ENCODE measurements at regions not wholly inside any gene's neighbourhood (a gene's known extent, or its start where the extent isn't known, plus 50 kb on each side); places are given as distances from the start of the nearest gene placed in this dataset.

- no peak overlapping the region for H3K9ac ChIP-seq (ENCODE audit: insufficient read depth in 1 of 2, low read length in 2 of 2)
- TF ChIP-seq CTCF (IDR thresholded peaks at IDR 0.05; ENCODE audit: control extremely low read depth, extremely low read depth), result no peak
- no peaks in the 10 kb centered on the region for H3K9me3 ChIP-seq (ENCODE audit: control insufficient read depth in 4 of 4, insufficient read depth in 3 of 4, low read length in 3 of 4)
- no peaks in the 10 kb centered on the region for H3K27me3 ChIP-seq (ENCODE audit: control insufficient read depth in 3 of 3, insufficient read depth in 3 of 3, low read length in 2 of 3)
- peaks cover 0 to 10% (median 0%) of the 10 kb centered on the region in 5 donors for H3K4me1 ChIP-seq (ENCODE audit: control insufficient read depth in 5 of 5, insufficient read depth in 5 of 5, low read length in 5 of 5)
- no peaks in the 10 kb centered on the region for H3K36me3 ChIP-seq (ENCODE audit: control insufficient read depth in 4 of 4, insufficient read depth in 4 of 4, low read length in 4 of 4)
- no peak for DNase-seq
- H3K4me3 ChIP-seq, result no peak overlapping the region
- 86 to 90% methylated on average over 9 of the region's 9 CpGs for WGBS, 2 donors
- H3K27ac ChIP-seq (ENCODE audit: low read depth in 1 of 2, low read length in 1 of 2), result no peak overlapping the region
- no peak for ATAC-seq (ENCODE audit: insufficient read depth, low FRiP score)
Observed at GRCh38 chr20:57983082-57983481, 245.4 kb downstream of the ANKRD60 start.

- Histone ChIP-seq H3K9ac (ENCODE audit: insufficient read depth in 1 of 2, low read length in 2 of 2) (no peak overlapping the region), H3K27me3 (ENCODE audit: control insufficient read depth in 3 of 3, insufficient read depth in 3 of 3, low read length in 2 of 3) (no peaks in the 10 kb centered on the region), H3K4me3 (no peak overlapping the region), H3K27ac (ENCODE audit: low read depth in 1 of 2, low read length in 1 of 2) (no peak overlapping the region), H3K4me1 (ENCODE audit: control insufficient read depth in 5 of 5, insufficient read depth in 5 of 5, low read length in 5 of 5) (peaks cover 0 to 10% (median 0%) of the 10 kb centered on the region in 5 donors), H3K9me3 (ENCODE audit: control insufficient read depth in 4 of 4, insufficient read depth in 3 of 4, low read length in 3 of 4) (no peaks in the 10 kb centered on the region), H3K36me3 (ENCODE audit: control insufficient read depth in 4 of 4, insufficient read depth in 4 of 4, low read length in 4 of 4) (no peaks in the 10 kb centered on the region)
- WGBS, 2 donors, result 39 to 67% methylated on average over 8 of the region's 8 CpGs
- TF ChIP-seq CTCF (IDR thresholded peaks at IDR 0.05; ENCODE audit: control extremely low read depth, extremely low read depth), result no peak
- DNase-seq (no peak), ATAC-seq (ENCODE audit: insufficient read depth, low FRiP score) (no peak)
Observed at GRCh38 chr20:57980506-57980905, 247.9 kb downstream of the ANKRD60 start.

GRCh38 chr20:57977569-57977968, 250.9 kb downstream of the ANKRD60 start:
- 68 to 86% methylated on average over 7 of the region's 7 CpGs for WGBS, 2 donors
- Histone ChIP-seq H3K4me3 (no peak overlapping the region), H3K4me1 (ENCODE audit: control insufficient read depth in 5 of 5, insufficient read depth in 5 of 5, low read length in 5 of 5) (peaks cover 0 to 10% (median 0%) of the 10 kb centered on the region in 5 donors), H3K9me3 (ENCODE audit: control insufficient read depth in 4 of 4, insufficient read depth in 3 of 4, low read length in 3 of 4) (no peaks in the 10 kb centered on the region), H3K27ac (ENCODE audit: low read depth in 1 of 2, low read length in 1 of 2) (no peak overlapping the region), H3K9ac (ENCODE audit: insufficient read depth in 1 of 2, low read length in 2 of 2) (no peak overlapping the region), H3K27me3 (ENCODE audit: control insufficient read depth in 3 of 3, insufficient read depth in 3 of 3, low read length in 2 of 3) (no peaks in the 10 kb centered on the region), H3K36me3 (ENCODE audit: control insufficient read depth in 4 of 4, insufficient read depth in 4 of 4, low read length in 4 of 4) (no peaks in the 10 kb centered on the region)
- DNase-seq (no peak), ATAC-seq (ENCODE audit: insufficient read depth, low FRiP score) (no peak)
- no peak for TF ChIP-seq CTCF (IDR thresholded peaks at IDR 0.05; ENCODE audit: control extremely low read depth, extremely low read depth)

- no peaks in the 10 kb centered on the region for H3K27me3 ChIP-seq (ENCODE audit: control insufficient read depth in 3 of 3, insufficient read depth in 3 of 3, low read length in 2 of 3)
- no peak for TF ChIP-seq CTCF (IDR thresholded peaks at IDR 0.05; ENCODE audit: control extremely low read depth, extremely low read depth)
- no peaks in the 10 kb centered on the region for H3K36me3 ChIP-seq (ENCODE audit: control insufficient read depth in 4 of 4, insufficient read depth in 4 of 4, low read length in 4 of 4)
- no peak overlapping the region for H3K27ac ChIP-seq (ENCODE audit: low read depth in 1 of 2, low read length in 1 of 2)
- WGBS, 2 donors, result 86 to 94% methylated on average over 10 of the region's 10 CpGs
- no peak overlapping the region for H3K4me3 ChIP-seq
- DNase-seq (peak in 1 of 3 donors; percentile 35), ATAC-seq (ENCODE audit: insufficient read depth, low FRiP score) (no peak)
- peaks cover 0 to 1% (median 0%) of the 10 kb centered on the region in 4 donors for H3K9me3 ChIP-seq (ENCODE audit: control insufficient read depth in 4 of 4, insufficient read depth in 3 of 4, low read length in 3 of 4)
- H3K4me1 ChIP-seq (ENCODE audit: control insufficient read depth in 5 of 5, insufficient read depth in 5 of 5, low read length in 5 of 5), result peaks cover 0 to 10% (median 0%) of the 10 kb centered on the region in 5 donors
- H3K9ac ChIP-seq (ENCODE audit: insufficient read depth in 1 of 2, low read length in 2 of 2), result no peak overlapping the region
Observed at GRCh38 chr20:57977141-57977540, 251.3 kb downstream of the ANKRD60 start.

All from lung (tissue), 11 donors.